K562 (cell line): ENCODE measurements at regions not wholly inside any gene's neighbourhood (a gene's known extent, or its start where the extent isn't known, plus 50 kb on each side); places are given as distances from the start of the nearest gene placed in this dataset.

ENCODE experiments used
- ATAC-seq: fragments of 200-7000 bp; cut with Tn5 transposase; 3 replicates; pipeline ENCODE4 v1.9.1; 2020; ENCODE audit warnings: moderate library complexity
- BruUV-seq: library from RNA; stranded (reverse); fragments of 400-500 nt; replicated peaks from 2 replicates; lab custom pipeline; 2021; lab: Mats Ljungman, UMichigan
- CTCF ChIA-PET: fragments of 300-600 bp; formaldehyde crosslinking; extraction: SDS; loops from one replicate; lab custom pipeline; 2021; ENCODE audit warnings: low intra/inter-chr PET ratio; lab: Yijun Ruan, JAX
- POLR2A ChIA-PET: fragments of 300-600, 350-650 bp; sonication (Branson Sonifier 250); formaldehyde crosslinking; extraction: SDS; loops from one replicate; lab custom pipeline; 2021; ENCODE audit warnings: antibody characterized with exemption, inconsistent platforms; lab: Yijun Ruan, JAX
- DNase-seq, 4 experiments: peaks; one replicate each; pipeline versions ENCODE4 v3.0.0 to v3.0.0-alpha.2; 2011 to 2018; ENCODE audit warnings: low spot score in 3 of 4, mixed read lengths in 3 of 4; ENCODE audit errors: extremely low read depth in 1 of 4
- FAIRE-seq: peaks from 2 replicates; lab custom pipeline; 2011; peaks lifted over from hg19 to GRCh38; lab: Jason Lieb, UNC
- H2AFZ ChIP-seq: 2 replicates; pipeline ENCODE4 v1.6.0; 2011; ENCODE audit warnings: low read depth, low read length, control low read depth, inconsistent platforms
- H3K27ac ChIP-seq: fragments of 200-600 bp; 3 replicates; pipeline ENCODE4 v1.8.0; 2011; ENCODE audit warnings: low read depth, mild to moderate bottlenecking, control low read depth, inconsistent platforms, low read length, moderate library complexity, mixed read lengths; ENCODE audit errors: extremely low read depth
- H3K27me3 ChIP-seq, 2 experiments: fragments of 300-600 bp in 1 of 2; 2 replicates in 1 of 2; 3 replicates in 1 of 2; pipeline versions ENCODE4 v1.6.0 to v1.8.0; 2011; ENCODE audit warnings: inconsistent platforms in 2 of 2, low read length in 2 of 2, mild to moderate bottlenecking in 1 of 2, mixed read lengths in 1 of 2, moderate library complexity in 1 of 2; ENCODE audit not compliant: control insufficient read depth in 2 of 2, insufficient read depth in 2 of 2
- H3K36me3 ChIP-seq: fragments of 300-600 bp; 3 replicates; pipeline ENCODE4 v1.8.0; 2011; ENCODE audit warnings: mild to moderate bottlenecking, low read length, inconsistent platforms; ENCODE audit not compliant: control insufficient read depth, insufficient read depth
- H3K4me1 ChIP-seq, 2 experiments: fragments of 200-600 bp in 1 of 2; replicated peaks in 1 of 2; 2 replicates in 1 of 2; 3 replicates in 1 of 2; pipeline versions ENCODE4 v1.5.1 to v1.8.0; 2011; ENCODE audit warnings: inconsistent platforms in 2 of 2, low read length in 2 of 2, mild to moderate bottlenecking in 1 of 2, mixed read lengths in 1 of 2, moderate library complexity in 1 of 2; ENCODE audit not compliant: control insufficient read depth in 2 of 2, insufficient read depth in 2 of 2
- H3K4me2 ChIP-seq: 2 replicates; pipeline ENCODE4 v1.6.1; 2011; ENCODE audit warnings: low read length, control low read depth, inconsistent platforms, mixed read lengths; ENCODE audit not compliant: insufficient read depth
- H3K4me3 ChIP-seq: fragments of 200-600 bp; sonication (generic), shearing (Covaris generic); 2 replicates; pipeline ENCODE4 v1.5.1; 2016; ENCODE audit warnings: control low read depth, inconsistent platforms
- H3K79me2 ChIP-seq: fragments of 200-600 bp; 3 replicates; pipeline ENCODE4 v1.8.0; 2011; ENCODE audit warnings: low read length, inconsistent platforms; ENCODE audit not compliant: control insufficient read depth, insufficient read depth
- H3K9ac ChIP-seq, 2 experiments: 2 replicates each; pipeline versions ENCODE4 v1.6.0 to v1.6.1; 2011; ENCODE audit warnings: low read depth in 2 of 2, low read length in 2 of 2, control low read depth in 1 of 2, inconsistent platforms in 1 of 2, mild to moderate bottlenecking in 1 of 2, mixed read lengths in 1 of 2; ENCODE audit not compliant: insufficient read depth in 1 of 2
- H3K9me1 ChIP-seq: one replicate; pipeline ENCODE4 v1.6.0; 2011; ENCODE audit warnings: inconsistent platforms, mild to moderate bottlenecking, low read length, moderate library complexity; ENCODE audit not compliant: control insufficient read depth, insufficient read depth
- H3K9me3 ChIP-seq: replicated peaks from 2 replicates; pipeline ENCODE4 v1.5.1; 2011; ENCODE audit warnings: low read depth, low read length, inconsistent platforms; ENCODE audit not compliant: control insufficient read depth, insufficient read depth
- H4K20me1 ChIP-seq: replicated peaks from 2 replicates; pipeline ENCODE4 v1.6.1; 2011; ENCODE audit warnings: low read length, inconsistent platforms, mixed read lengths; ENCODE audit not compliant: control insufficient read depth, insufficient read depth
- CBFB ChIP-seq: sonication (generic); formaldehyde crosslinking; IDR thresholded peaks from 2 replicates; pipeline ENCODE4 v1.4.0; 2020; ENCODE audit warnings: mild to moderate bottlenecking, missing genetic modification reagents
- GABPB1 ChIP-seq: sonication (generic); formaldehyde crosslinking; IDR thresholded peaks from 2 replicates; pipeline ENCODE4 v1.8.0; 2022; ENCODE audit warnings: mild to moderate bottlenecking, missing genetic modification reagents
- HSF4 ChIP-seq: fragments of 250-450 bp; sonication (Bioruptor Pico); IDR thresholded peaks from 2 replicates; pipeline ENCODE4 v2.1.2; 2022; ENCODE audit warnings: mild to moderate bottlenecking, moderate library complexity, borderline replicate concordance
- LCOR ChIP-seq: sonication (generic); formaldehyde crosslinking; IDR thresholded peaks from 2 replicates; pipeline ENCODE4 v1.8.0; 2022; ENCODE audit warnings: mild to moderate bottlenecking, missing genetic modification reagents
- RB1 ChIP-seq: fragments of 450-650 bp; IDR thresholded peaks from 2 replicates; pipeline ENCODE4 v1.6.1; 2017; ENCODE audit warnings: low read depth, mild to moderate bottlenecking
- ZBTB40 ChIP-seq, 2 experiments: fragments of 450-650 bp in 1 of 2; sonication (generic) in 1 of 2; formaldehyde crosslinking in 1 of 2; IDR thresholded peaks; 2 replicates each; pipeline versions ENCODE4 v1.7.1 to v1.9.0; 2016 to 2022; ENCODE audit warnings: inconsistent platforms in 1 of 2, mild to moderate bottlenecking in 1 of 2, missing genetic modification reagents in 1 of 2
- ZNF124 ChIP-seq: sonication (generic); formaldehyde crosslinking; IDR thresholded peaks from 2 replicates; pipeline ENCODE4 v1.8.1; 2022; ENCODE audit warnings: missing genetic modification reagents
- WGBS: fragments of 100-300 bp; shearing (Covaris generic); methylation state at CpG from one replicate; pipeline ENCODE4 v1.1.6; 2016; ENCODE audit warnings: low coverage, mixed read lengths; ENCODE audit not compliant: insufficient coverage; ENCODE audit errors: missing lambda C conversion rate; 5-methylcytosine and 5-hydroxymethylcytosine counted together
- in situ Hi-C: fragments of 300-500 bp; cut with MboI; formaldehyde crosslinking; loops from 4 replicates; pipeline ENCODE4 v1.15.0; 2018; ENCODE audit warnings: inconsistent platforms, mixed read lengths
- intact Hi-C: fragments of 100-400 bp; cut with micrococcal nuclease; formaldehyde crosslinking; loops from 2 replicates; pipeline ENCODE4 v1.14.2; 2022

- ChIA-PET POLR2A (no interaction called here), CTCF (no interaction called here)
- no peaks in the 10 kb centered on the region for H3K4me1 ChIP-seq
- H3K4me3 ChIP-seq = no peak overlapping the region
- intact Hi-C loops (no loop called here), in situ Hi-C loops (no loop called here)
- H3K9me1 ChIP-seq = no peaks in the 10 kb centered on the region
- H3K27me3 ChIP-seq = no peaks in the 10 kb centered on the region
- no peaks in the 10 kb centered on the region for H3K36me3 ChIP-seq
- WGBS = 0% methylated on average over 5 of the region's 5 CpGs
- no peaks in the 10 kb centered on the region for H4K20me1 ChIP-seq
- ATAC-seq (no peak), FAIRE-seq (no peak), DNase-seq (no peak)
- no peak overlapping the region for H3K9ac ChIP-seq
- no peak overlapping the region for H3K4me2 ChIP-seq
- TF ChIP-seq CBFB (CRISPR knock-in tag) (no peak), RB1 (no peak), LCOR (CRISPR knock-in tag) (no peak), ZBTB40 (IDR thresholded peaks at IDR 0.05) (no peak), ZBTB40 (CRISPR knock-in tag; IDR thresholded peaks at IDR 0.05) (no peak), GABPB1 (CRISPR knock-in tag) (no peak), HSF4 (CRISPR knock-in tag) (no peak), ZNF124 (CRISPR knock-in tag) (no peak)
- no peak overlapping the region for H3K27ac ChIP-seq
- no TSS peak for BruUV-seq
- no peak overlapping the region for H2AFZ ChIP-seq
- H3K9me3 ChIP-seq = no peaks in the 10 kb centered on the region; the same call in none of the 2 replicates
- H3K79me2 ChIP-seq = no peaks in the 10 kb centered on the region
These were observed 1765.9 kb downstream of the PLA2G4A start for GRCh38 chr1:188594542-188595235.
